Transverse colon (tissue), 4 donors: ENCODE measurements at regions not wholly inside any gene's neighbourhood (a gene's known extent, or its start where the extent isn't known, plus 50 kb on each side); places are given as distances from the start of the nearest gene placed in this dataset.

Source experiments
- CTCF ChIP-seq, 5 experiments: fragments of 200-600 bp in 3 of 5; fragments of 450-650 bp in 2 of 5; sonication (generic) in 3 of 5; IDR thresholded peaks; 1 replicate in 2 of 5; 2 replicates in 3 of 5; pipeline ENCODE4 v1.5.1; 2016 to 2017; ENCODE audit warnings: antibody characterized with exemption in 5 of 5, inconsistent platforms in 3 of 5, mild to moderate bottlenecking in 2 of 5, moderate library complexity in 1 of 5
- POLR2AphosphoS5 ChIP-seq, 3 donors: sonication (generic); formaldehyde crosslinking; IDR thresholded peaks; one replicate each; pipeline ENCODE4 v1.6.1; 2016; ENCODE audit warnings: antibody characterized with exemption in 3 of 3

DNA sequence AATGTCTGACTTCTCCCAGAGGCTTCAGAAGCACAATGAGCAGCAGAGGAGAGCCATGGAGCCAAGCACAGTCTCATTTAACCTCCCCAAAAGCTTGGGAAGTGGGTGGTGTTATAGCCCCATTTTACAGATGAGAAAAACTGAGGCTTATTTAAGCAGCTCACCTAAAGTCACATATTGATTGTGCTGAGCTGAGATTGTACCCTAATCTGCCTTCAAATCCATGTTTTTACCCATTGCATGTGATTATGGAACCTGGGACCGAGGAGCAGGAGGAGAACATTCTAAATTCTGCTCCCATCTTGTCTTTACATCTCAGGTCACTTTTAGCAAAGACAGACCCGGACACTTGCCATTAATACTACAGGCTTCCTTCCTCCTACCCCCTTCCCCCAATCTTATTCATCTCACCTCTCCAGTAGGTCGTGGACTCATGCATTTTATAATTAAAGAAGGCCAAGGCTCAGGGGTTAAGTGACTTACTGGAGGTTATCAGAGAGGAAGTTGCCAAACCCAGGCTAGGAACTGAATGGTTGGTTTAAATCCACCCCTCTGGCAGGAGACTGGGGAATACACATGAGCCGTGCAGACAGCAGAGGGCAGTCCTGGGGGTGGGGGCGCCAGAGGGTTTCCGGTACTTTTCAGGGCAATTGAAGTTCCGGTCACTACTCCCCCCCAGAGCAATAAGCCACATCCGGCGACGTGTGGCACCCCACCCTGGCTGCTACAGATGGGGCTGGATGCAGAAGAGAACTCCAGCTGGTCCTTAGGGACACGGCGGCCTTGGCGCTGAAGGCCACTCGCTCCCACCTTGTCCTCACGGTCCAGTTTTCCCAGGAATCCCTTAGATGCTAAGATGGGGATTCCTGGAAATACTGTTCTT lies 51.0 kb upstream of the IL17B start:
- TF ChIP-seq CTCF (IDR thresholded peaks at IDR 0.05), result peak in 1 of 5 experiments; percentile 4
- TF ChIP-seq POLR2AphosphoS5 (IDR thresholded peaks at IDR 0.05), result peak; percentile 13 to 41 (median 25)
